Germinal center (tissue), 1 donor: ENCODE measurements at regions not wholly inside any gene's neighbourhood (a gene's known extent, or its start where the extent isn't known, plus 50 kb on each side); places are given as distances from the start of the nearest gene placed in this dataset.
"Not testable (repeated sequence)": the region's sequence is repeated elsewhere in the genome, so short reads cannot be mapped to it uniquely, and the experiment has no call there.

Experiments
- DNase-seq: peaks from one replicate; pipeline ENCODE4 v3.0.0; 2012; ENCODE audit warnings: mixed read lengths, low spot score

DNA sequence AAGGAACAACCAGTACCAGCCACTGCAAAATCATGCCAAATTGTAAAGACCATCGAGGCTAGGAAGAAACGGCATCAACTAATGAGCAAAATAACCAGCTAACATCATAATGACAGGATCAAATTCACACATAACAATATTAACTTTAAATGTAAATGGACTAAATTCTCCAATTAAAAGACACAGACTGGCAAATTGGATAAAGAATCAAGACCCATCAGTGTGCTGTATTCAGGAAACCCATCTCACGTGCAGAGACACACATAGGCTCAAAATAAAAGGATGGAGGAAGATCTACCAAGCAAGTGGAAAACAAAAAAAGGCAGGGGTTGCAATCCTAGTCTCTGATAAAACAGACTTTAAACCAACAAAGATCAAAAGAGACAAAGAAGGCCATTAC, 97.6 kb downstream of the GPX5 start:
- DNase-seq: not testable (repeated sequence)

DNA sequence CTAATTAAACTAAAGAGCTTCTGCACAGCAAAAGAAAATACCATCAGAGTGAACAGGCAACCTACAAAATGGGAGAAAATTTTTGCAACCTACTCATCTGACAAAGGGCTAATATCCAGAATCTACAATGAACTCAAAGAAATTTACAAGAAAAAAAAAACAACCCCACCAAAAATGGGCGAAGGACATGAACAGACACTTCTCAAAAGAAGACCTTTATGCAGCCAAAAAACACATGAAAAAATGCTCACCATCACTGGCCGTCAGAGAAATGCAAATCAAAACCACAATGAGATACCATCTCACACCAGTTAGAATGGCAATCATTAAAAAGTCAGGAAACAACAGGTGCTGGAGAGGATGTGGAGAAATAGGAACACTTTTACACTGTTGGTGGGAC, 100.7 kb downstream of the GPX5 start:
- DNase-seq: not testable (repeated sequence)

DNA sequence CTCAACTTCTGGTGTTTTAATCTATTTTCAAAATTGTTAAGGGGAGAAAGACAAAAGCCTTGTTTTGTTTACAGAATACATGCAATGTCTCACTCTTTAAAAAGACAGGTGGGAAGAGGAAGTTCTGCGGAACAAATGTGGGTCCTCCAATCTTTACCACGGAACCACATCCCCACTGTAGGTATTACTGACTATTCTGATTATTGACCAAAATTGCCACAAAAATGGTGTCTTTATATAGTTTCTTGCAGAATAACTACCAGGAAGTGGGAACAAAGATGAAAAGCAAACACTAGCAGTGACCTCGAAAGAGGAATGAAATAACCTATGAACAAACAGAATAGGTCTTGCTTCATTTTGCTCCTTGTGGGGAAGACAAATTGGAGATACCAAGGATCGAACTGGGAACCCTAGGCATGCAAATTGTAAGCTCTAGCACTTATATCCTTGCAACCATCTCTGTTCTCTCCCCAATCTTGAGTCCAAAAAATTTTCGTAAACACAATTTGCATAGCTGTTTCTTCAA, 106.7 kb downstream of the GPX5 start:
- no peak for DNase-seq

DNA sequence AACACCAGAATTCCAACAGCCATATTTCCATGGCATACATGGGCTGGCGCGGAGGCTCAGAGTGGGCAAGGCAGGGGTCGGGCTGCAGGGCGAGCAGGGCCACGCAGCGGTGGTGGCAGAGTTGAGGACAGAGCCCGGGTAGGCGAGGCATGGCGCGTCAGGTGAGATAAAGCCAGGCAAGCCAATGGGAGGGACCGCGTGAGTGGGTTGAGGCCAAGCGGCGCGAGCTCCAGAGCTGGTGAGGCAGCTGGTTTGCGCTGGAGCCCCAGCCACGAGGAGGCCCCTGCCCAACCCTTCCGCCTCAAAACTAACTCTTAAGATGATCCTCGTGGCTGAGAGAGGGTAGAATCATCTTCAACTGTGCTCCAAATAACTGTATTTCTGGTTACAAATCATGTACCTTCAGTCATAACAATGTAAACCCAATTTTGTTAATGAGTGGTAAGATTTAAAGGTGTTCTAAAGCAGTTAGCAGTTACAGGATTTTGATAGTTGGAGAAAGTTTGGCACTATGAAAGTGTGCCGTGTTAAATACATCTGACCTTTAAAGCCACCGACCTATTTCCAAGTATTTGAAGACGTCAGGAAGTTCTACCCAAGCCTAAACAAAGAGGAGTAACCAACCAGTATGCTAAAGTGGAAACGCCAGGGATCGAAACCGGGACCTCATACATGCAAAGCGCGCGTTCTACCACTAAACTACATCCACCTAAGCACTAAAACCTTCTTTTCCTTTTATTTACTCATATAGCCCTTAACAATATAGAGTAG, 107.9 kb downstream of the GPX5 start:
- DNase-seq: no peak

DNA sequence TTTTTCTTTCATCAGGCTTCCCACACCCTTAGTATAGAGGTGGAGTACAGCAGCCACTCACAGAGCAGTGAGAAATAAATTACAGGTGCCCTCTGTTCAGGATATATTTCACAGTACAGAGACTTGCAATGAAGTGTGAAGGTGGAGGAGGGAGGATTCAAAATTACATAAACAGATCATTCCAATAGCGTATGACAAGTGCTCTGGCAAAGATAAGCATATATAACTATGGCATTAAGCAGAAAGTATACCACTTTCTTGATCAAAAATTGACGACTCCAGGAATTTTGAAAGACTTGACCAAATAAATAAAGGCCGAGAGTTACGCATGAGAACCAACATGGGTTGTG, 108.7 kb downstream of the GPX5 start:
- no peak for DNase-seq

DNA sequence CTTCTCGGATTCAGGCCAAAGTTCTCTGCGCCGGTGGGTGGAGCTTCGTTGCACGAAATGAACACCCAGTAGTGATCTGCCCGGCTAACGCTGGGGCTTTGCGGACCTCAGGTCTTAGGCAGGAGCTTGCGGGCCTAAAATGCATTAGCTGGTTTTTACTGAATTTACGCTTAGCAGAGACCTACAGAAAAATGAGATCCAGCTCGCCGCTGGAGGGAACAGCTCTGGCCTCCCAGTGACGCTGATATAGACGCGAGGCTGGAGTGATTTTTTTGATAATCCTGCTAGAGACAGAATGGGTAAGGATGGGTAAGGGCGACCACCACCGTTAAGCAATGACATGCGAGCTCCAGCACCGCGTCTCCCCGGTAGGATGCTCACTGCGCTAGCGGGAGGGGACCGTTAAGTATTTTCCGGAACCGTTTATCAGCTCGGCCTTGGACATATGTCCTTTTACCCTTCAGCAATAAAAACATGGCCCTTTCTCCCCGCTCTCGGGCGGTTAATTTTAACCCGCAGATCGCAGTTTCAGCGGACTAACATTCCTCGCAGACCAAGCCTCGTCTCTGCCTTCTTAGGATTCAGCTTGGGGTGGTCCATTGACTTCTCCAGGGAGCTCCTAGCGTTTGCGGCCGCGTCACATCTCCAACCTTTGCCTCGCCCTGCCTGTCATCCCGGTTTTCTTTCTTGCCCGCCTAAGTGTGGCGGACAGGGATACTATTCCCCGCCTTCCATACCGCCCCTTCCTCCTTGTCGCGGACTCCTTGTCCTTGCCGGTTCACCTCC, 109.3 kb downstream of the GPX5 start:
- DNase-seq: peak; percentile 3

DNA sequence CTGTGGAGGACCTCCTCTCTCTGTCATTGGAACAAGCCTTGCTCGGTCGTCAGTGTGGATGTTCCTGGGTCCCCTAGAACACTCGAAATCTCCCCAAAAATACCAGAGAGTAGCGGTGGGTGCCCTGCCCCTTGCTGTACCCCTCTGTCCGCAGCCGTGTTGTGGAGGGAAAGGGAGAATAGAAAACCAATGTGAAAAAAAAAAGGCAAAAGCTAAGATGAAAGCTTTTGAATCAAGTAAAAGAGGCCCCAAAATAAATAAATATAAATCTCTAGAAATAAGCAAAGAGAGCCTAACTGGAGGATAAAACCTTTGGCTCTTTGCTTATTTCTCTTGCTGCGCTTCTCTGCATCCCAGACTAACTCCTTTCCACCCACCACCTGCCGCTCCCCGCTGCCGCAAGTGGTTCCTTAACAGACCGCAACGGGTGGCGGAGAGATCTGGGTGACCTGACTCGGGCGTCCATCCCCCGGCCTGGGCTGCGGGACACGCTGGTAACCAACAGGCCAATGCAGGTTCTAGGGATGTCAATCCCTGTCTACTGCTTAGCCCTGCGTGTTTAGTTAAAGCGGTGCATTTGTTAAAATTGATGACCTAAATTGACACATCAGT, 110.0 kb downstream of the GPX5 start:
- no peak for DNase-seq

DNA sequence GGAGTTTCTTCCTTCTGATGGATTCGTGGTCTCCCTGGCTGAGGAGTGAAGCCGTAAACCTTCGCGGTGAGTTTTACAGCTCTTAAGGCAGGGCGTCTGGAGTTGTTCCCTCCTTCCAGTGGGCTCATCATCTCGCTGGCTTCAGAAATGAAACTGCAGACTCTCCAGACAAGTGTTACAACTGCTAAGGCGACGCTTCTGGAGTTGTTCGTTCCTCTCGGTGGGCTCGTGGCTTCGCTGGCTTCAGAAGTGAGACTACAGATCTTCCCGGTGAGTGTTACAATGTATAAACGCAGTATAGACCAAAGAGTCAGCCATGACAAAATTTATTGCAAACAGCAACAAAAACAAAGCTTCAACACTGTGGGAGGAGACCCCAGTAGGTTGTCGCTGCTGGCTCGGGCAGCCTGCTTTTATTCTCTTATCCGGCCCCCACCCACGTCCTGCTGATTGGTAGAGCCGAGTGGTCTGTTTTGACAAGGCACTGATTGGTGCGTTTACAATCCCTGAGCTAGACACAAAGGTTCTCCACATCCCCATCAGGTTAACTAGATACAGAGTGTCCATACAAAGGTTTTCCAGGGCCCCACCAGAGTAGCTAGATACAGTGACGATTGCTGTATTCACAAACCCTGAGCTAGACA, 113.2 kb downstream of the GPX5 start:
- no peak for DNase-seq

DNA sequence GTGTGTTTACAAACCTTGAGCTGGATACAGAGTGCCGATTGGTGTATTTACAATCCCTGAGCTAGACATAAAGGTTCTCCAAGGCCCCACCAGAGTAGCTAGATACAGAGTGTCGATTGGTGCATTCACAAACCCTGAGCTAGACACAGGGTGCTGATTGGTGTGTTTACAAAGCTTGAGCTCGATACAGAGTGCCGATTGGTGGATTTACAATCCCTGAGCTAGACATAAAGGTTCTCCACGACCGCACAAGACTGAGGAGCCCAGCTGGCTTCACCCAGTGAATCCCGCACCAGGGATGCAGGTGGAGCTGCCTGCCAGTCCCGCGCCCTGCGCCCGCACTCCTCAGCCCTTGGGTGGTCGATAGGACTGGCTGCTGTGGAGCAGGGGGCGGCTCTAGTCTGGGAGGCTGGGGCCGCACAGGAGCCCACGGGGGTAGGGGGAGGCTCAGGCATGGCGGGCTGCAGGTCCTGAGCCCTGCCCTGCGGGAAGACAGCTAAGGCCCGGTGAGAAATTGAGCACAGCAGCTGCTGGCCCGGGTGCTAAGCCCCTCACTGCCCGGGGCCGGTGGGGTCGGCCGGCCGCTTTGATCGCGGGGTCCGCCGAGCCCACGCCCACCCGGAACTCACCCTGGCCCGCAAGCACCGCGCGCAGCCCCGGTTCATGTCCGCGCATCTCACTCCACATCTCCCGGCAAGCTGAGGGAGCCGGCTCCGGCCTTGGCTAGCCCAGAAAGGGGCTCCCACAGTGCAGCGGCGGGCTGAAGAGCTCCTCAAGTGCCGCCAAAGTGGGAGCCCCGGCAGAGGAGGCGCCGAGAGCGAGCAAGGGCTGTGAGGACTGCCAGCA, 114.0 kb downstream of the GPX5 start:
- not testable (repeated sequence) for DNase-seq

DNA sequence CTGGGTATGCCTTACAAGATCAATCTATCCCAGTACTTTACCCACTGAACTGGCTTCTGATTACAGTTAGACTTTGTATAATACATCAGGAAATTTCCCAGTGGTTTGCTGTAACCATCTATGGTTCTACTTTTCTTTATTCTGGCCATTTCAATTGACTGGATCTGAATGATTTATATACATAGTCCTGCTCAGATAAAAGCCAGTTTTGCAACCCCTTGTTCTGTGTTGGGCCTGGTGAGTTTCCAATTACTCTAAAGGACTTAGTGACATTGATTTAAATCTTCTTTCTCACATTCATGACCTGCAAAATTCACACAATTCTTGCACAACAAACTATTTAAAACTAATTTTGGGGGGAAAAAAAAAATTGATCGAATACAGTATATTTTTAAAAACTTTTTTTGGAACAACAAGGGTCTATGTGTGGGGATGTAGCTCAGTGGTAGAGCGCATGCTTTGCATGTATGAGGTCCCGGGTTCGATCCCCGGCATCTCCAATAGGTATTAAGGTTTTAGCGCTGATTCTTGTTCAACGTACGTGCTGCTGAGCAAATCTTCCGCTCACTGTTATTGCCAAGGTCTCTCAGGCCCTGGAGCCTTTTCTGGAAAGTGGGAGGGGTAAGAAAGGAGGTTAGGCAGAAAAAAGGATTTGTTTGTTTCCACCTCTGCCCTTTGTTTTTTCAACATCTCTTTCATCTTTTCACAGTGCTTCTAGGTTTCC, 117.5 kb downstream of the GPX5 start:
- DNase-seq: no peak

DNA sequence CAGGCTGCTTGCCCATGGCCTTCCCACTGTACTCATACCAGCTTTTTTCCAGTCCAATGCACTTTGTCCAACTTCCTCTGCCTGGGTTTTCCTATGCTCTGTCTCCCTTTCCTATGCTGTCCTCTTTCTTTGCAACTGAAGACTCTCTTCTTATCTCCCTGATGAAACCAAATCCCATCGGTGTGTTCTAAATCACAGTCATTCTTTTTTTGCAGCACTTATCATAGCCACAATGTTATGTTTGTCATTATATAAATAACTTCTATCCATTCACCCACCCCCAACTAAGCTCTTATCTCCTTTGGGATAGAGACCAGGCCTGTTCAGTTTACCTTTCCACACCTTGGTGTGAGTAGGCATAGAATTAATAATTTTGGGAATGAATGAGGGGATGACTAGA, 121.0 kb downstream of the GPX5 start:
- DNase-seq: no peak

DNA sequence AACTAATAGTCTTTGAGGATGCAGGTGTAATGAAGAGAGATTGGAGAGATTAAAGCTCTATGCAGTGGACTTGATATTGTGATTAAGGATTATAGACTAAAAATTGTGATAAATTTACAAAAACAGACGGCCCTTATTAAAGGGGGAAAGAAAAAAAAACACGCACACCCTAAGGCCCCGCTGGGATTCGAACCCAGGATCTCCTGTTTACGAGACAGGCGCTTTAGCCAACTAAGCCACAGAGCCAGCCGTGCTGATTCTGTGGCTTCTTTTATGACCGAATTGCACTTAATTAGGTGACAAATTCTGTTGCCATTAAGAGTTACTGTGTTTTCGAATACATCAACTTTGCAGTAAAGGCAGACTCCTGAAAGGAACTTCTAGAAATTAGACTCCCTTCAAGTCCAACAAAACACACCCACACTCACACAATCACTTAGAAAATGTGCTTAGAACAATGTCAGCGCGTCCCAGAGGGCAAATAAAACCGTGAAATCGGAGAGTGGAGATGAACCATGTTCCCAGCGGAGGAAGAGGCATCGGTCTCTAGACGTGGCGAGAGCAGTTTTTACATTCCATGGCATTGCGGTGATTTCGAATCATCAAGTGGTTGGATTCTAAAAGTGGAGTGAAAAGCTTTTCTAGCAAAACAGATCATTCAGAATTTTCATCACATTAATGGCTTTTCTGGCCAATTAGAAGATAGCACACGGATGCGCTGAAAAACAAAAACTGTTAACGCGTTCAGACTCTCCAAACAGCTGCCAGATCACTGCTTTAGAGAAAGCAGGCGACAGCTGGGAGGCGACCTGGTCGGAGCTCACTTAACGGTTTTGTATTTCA, 122.6 kb downstream of the GPX5 start:
- DNase-seq: no peak

DNA sequence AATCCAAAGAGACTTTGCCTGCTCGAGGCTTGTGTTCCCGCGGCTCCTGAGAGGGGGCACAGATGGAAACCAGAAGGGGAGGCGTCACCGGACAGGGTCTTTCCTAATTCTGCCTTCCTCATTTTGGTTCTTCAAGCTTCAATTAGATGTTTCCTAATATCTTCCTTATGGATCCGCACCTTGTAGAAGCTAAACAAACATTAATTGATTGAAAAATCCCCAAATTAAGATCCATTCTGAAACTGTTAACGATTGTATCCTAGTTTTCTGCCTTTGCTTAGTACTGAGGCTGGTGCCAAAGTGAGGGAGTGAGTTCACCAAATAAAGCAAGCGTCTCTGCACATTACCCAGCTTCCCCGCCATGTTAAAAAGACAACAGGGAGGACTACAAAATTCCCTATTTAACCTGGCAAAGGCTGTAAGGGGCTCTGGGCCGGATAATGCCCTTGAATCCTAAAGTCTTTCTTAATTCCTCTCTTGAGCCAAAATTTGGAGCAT, 123.2 kb downstream of the GPX5 start:
- no peak for DNase-seq

DNA sequence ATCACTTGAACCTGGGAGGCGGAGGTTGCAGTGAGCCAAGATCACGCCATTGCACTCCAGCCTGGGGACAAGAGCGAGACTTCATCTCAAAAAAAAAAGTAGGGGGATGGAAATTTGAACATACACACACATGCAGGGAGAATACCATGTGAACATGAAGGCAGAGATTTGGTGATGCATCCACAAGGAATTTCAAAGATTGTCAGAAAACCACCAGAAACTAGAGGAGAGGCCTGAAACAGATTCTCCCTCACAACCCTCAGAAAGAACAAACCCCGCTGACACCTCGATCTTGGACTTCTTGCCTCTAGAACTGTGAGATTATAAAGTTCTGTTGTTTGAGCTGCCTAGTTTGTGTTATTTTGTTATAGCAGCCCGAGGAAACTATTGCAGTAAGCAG, 125.5 kb downstream of the GPX5 start:
- DNase-seq: no peak

DNA sequence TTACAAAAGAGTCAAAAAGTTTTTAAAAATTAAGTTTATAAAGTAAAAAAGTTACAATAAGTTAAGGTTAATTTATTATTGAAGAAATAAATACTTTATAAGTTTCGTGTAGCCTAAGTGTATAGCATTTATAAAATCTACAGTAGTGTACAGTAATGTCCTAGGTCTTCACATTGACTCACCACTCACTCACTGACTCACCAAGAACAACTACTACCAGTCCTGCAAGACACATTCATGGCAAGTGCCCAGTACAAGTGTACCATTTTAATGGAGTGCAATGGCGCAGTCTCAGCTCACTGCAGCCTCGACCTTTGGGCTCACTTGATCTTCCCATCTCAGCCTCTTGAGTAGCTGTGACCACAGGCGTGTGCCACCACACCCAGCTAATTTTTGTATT, 128.2 kb downstream of the GPX5 start:
- no peak for DNase-seq

DNA sequence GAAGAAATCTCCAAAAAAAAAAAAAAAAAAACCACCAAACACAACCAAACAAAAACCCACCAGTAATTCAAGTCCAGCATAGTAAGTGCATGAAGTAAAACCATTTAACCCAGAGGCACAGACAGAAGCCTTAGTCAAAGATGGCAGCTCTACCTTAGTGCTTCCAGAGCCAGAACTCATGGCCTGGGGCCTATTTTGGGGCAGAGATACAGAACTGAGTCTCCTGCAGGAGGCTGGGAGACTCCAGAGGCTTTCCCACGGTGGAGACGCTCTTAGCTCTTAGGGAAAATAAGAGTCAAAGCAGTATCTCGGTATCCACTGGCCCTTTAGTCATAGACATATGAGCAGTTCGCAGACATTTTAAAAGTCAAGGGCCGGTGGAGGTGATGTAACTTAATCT, 129.5 kb downstream of the GPX5 start:
- no peak for DNase-seq

DNA sequence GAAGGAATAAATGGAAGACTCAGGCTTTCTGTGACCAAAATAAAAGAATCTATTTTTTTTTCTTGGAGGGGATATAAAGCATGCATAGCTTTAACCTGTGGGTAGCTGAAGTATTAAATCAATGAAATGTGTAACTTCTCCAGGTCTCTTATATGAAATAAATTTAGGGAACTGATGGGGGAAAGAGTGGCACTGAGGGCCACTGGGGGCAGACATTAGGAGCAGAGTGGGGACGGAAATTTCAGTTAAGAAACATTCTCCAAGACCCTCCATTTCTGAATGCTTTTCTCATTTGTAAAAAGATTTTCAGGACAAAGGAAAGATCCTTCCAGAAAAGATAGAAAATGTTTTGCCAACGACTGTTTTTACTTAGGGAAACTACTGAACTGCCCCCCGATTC, 131.0 kb downstream of the GPX5 start:
- no peak for DNase-seq

DNA sequence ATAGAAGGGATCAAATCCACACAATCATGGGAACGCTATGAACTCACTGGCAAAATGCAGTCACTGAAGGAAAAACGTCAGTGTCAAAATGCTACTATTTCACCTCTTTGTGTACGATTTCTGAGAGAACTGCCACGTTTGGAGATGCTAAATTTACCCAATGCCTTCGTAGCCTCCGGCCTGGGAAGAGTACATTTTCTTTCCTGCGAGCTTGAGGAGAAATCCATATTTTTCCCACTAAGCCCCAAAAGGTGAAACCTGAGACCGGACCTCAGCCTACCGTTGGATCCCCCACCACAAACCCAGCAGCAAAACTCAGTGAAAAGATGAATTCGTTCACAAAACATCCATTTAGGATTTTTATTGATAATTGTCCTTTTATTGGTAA, 131.7 kb downstream of the GPX5 start:
- DNase-seq: no peak

DNA sequence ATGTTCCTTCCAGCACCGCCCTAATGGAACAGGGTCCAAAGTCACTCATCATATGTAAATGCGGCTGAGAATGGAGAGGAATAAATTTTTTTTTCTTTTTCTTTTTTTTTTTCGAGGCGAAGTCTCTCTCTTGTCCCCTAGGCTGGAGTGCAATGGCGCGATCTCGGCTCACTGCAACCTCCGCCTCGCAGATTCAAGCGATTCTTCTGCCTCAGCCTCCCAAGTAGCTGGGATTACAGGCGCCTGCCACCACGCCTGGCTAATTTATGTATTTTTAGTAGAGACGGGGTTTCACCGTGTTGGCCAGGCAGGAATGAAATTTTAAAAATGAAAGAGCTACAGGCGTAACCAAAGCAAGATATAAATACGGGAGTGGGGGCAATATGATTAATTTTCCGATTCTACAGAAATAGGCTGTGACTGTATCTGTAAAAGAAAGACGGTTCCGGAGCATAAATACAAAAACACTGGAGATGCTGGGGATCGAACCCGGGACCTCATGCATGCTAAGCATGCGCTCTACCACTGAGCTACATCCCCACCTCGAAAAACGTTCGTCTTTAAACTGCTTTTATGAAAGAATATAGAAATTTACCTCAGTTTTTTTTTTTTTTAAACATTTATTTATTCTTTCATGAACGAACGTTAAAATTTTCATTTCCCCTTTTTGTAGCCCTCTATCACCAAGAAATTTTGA, 132.2 kb downstream of the GPX5 start:
- DNase-seq: peak; percentile 48
